NCI-H446 treated with DMSO at 0.1 percent for 48 hours (cell line): ENCODE measurements at regions not wholly inside any gene's neighbourhood (a gene's known extent, or its start where the extent isn't known, plus 50 kb on each side); places are given as distances from the start of the nearest gene placed in this dataset.
"Not testable (repeated sequence)": the region's sequence is repeated elsewhere in the genome, so short reads cannot be mapped to it uniquely, and the experiment has no call there.

Experiments used
- DNase-seq: peaks from one replicate; lab custom pipeline; 2025; lab: John Stamatoyannopoulos, UW

DNA sequence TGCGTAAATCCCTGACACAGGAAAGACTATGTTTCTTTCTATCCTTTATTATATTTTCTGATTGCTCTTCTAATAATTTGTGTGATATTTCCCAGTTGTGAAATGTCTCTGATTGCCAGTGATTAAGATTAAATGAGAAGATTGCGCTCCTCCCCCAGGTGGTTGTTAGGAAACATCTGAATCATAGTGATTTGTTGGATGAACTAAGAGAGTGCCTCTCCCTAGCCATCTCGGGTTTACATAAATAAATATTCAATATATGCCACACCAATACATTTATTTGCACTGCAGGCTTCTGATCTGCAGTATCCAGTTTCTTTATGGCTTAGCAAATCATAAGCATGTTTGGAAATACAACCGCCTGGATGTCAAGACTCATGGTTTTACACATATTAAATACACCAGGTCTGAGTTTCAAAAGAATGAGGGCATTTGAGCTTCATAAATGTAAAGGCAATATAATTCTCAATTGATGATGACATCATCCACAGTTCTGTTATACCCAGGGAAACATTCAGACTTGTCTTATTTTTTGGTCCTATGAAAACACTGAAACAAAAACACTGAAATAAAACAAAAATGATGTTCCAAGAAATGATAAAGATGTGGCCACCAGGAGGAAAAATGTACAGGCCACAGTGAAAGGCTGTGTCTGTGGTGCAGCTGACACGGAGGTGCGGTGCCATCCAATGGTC lies 826.7 kb upstream of the ACVR2A start:
- no peak for DNase-seq

DNA sequence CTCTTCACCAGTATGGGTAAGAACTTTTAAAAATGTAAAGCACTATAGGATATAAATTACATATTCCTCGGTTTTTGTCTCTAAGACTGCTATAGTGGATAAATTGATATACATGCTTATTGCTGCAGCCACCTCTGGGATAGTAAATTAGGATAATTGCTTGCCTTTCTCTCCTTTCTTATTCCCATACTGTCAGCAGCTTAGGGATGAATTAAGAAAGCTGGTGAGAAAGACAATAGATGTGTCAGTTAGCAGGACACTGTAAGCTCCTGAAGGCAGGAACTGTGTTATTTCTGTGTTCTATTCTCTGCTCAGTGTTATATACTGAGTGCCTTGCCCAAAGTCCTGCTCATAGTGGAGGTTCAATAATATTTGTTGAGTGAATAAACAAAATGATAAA lies 828.6 kb upstream of the ACVR2A start:
- DNase-seq: no peak

DNA sequence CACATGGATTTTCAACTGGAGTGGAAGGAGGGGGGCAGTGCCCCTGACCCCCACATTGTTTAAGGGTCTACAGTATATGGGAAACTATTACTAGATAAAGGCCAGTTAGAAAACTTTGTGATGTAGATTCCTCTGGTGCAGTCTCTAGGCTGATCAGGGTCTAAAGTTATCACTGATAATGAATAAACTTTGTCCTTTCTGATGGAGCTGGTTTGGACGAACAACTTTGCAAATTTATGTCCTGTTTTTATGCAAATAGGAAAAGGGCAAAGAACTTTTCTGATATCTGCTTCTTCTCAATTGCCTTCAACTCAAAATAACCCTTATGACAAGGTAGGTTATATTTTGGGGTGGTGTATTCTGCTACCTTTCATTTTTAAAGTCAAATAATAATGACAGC lies 829.2 kb upstream of the ACVR2A start:
- DNase-seq: no peak

DNA sequence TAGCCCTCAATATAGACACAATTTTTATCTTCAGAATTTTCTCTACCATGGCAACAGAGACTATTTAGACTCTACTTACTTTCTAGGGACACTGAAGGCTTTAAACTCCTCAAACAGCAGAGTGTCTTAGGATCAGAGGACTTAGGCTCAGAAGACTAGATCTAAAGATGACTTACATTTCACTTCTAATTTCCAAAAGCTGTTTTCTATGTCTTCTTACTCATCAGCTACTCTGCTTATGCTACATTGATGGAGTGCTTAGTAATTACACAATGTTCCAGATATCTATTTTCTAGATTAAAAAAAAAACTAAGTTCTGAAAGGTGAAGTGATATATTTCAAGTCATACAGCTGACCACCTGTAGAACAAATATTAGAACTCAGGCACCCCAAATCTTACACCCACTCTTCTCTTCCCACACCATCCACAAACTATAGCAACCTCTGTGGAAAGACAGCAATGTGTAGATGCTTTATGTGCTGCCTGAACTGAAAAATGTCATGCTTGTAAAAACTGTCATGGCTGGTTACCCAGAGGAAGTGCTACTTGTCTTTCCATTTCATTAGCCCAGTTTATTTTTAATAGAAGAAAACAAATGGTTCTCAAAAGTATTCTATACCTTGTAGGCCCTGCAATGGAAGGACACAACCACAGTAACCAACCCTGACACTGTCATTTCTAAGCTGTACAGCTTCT lies 831.0 kb upstream of the ACVR2A start:
- no peak for DNase-seq

DNA sequence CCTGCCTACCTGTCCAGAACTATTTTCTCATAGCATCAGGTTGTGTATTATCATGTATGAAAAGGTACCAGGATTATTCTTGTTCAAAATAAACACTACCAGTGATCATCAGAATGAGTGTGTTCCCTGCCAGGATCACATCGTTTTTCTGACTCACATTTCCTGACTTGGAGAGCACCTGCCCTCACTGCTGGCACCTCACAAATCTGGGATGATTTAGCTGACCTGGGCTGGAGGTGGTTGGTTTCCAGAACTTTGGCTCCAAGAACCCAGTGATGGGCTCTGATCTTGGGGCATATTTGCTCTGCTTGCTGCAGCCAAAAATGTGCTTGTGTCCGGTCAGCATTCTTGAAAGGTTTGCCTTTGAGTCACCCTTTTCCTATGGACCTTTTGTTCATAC lies 836.3 kb upstream of the ACVR2A start:
- no peak for DNase-seq

DNA sequence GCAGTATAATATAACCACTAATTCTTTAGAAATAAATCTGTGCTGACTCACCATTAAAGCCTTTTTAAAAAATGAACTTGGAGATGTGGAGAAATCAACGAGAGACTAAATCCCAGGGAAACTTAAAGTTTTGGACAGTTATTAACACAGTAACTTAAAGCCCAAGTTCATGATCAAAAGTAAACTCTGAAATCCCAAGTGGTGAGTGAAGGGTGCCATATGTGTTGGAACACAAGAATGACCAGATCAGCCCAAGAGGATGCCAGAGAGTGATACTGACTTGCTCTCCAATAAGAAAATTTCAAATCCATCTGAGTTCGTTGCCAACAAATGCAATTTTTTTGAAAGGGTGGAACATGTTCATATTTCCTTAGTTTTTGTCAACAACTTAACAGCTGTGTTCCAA lies 838.1 kb upstream of the ACVR2A start:
- peak; percentile 83 for DNase-seq

DNA sequence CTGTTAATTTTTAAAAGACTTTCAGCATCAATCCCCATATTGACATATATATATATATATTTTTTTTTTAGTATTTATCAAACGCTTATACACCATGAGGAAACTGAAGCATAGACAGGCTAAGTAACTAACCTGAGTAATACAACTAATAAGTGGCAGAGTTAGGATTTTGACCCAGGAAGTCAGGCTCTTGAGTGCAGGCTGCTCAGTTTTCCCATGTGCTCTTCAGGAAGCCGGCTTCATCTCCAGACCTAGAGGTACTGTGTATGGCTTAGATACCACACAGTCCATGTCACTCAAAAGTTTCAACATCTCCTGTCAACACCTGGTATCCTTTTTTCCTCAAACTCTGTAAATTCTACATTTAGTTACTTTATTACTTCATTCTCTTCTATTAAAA lies 841.7 kb upstream of the ACVR2A start:
- no peak for DNase-seq

DNA sequence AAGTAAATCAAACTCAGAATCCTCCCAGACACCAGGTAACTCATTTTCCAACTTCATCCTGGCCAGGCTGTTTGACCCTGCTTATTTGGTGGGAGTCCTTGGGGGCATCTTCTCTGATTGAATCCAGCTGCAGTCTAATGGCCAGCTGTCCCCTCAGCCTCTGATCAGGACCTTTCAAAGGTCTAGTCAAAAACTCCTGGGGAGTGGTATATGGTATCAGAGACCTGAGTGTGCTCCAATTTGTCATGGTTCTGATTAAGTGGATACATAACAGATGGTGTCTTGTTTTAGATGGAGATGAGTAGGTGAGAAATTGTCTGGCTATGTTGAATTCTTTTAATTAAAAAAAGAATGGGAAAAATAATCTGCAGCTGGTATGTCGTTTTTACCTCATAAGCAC lies 842.6 kb upstream of the ACVR2A start:
- no peak for DNase-seq

DNA sequence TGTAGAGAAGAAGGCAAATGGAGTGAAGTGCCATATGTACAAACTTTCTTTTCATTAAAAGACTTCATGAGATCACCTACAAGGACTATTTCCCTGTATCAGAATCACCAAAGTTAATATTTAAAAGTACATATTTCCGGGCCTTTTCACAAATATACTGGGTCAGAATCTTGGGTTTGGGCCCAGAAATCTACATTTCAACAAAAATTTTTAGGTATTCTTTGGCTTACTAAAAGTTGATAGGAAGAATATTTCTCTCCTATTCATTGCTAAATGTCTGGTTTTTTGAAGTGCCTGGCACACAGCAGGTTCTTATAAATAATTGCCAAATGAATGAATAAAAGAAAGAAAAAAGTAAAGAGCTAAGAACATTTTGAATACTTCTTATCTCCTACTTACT lies 843.8 kb upstream of the ACVR2A start:
- no peak for DNase-seq

DNA sequence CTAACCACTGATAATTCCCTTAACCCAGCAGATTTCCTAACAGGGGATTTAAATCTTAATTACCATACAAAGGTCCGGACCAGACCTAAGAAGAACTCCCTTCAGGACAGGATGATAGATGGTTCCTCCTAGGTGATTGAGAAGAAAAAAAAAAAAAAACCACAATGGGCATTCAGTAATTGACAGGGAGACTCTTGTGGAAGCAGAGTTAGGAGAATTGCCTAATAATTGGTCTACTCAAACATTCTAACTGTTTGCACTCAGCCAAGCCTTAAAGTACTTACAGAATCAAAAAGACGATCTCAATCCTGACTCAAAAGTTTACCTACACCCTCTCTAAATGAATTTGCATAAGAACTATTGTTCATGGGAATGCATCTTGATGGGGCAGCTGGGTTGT lies 844.7 kb upstream of the ACVR2A start:
- DNase-seq: not testable (repeated sequence)

DNA sequence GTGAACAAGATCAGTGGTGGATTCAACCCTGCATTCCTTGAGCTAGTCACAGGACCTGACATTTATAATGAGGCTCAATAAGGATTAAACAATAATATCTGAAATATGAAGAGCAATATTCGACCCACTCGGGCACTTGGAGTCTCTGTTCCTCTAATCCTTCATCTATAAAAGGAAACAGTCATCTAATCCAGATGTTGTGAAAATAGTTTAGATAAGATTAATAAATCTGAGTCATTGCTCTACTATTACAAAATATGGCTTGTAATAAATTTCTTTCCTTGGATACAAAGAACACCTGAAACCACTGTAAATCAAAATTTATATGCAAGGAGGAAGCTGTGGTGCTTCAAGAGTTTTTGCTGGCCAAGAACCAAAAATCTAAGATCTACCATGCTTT lies 846.9 kb upstream of the ACVR2A start:
- no peak for DNase-seq

DNA sequence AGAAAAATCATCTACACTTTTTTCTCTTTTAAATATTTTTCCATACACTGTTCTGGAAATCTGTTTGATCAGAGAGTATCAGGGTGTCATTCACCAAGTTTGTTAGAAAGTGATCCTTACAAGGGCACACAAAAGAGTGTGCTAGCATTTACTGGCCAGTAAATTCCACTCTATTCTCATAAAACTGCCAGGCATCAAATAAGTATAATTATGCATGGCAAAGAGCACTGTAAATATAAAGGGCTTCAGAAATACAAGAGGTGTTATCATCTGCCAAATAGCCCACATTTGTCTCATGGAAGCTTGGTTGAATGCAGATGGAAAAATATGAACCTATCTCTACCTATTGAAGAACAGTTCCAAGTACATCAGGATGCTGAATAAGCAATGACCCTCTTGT lies 847.3 kb upstream of the ACVR2A start:
- no peak for DNase-seq

DNA sequence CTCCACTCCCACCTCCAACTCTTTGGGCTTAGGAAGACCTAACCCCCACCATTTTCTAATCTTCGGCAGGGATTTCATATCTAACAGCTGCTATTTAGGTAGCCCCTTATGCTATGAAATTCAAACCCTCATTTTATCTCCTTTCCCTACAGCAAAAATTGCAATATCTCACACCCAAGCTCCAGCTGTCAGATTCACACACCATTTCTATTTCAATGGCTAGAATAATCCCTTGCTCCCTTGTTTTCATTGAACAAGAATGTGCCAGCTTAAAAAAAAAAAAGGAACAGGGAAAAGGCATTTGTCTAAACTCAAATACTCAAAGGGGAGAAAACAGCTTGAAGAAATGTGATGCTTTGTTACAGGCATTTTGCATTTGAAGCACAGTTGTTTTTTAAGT lies 850.6 kb upstream of the ACVR2A start:
- DNase-seq: no peak

DNA sequence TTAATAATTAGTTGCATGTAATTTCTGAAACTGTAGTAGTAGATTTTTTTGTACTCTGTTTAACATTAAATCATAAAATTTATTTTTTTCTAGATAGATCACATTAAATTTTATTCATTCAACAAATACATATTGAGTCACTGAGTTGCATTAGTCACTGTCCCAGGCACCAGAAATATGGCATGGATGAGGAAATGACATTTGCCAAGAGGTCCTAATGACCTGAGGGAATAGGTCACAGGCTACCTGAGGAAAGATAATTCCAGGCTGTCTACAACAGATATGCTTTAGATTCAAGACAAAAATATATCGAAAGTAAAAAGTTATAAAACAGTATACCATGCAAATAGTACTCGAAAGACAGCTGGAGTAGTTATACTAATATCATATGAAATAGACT lies 852.4 kb upstream of the ACVR2A start:
- DNase-seq: no peak

DNA sequence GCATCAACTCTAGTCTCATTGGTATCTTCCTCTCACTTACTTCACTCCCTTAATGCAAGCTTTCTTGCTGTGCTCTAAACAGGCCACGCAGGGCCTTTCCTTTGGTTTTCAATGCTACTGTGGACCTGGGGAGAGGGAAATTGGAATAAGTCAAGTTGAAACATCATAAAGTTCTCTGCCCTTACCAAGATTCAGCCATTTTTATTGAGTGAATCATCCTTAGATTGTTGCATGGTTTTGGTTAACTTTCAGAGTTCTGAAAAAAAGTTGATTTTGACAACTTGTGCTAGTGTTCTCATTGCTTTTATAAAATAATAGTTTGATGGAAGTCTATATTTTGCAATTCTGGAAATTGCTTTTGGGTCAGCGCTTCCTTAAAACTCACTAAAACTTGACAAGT lies 852.8 kb upstream of the ACVR2A start:
- no peak for DNase-seq

DNA sequence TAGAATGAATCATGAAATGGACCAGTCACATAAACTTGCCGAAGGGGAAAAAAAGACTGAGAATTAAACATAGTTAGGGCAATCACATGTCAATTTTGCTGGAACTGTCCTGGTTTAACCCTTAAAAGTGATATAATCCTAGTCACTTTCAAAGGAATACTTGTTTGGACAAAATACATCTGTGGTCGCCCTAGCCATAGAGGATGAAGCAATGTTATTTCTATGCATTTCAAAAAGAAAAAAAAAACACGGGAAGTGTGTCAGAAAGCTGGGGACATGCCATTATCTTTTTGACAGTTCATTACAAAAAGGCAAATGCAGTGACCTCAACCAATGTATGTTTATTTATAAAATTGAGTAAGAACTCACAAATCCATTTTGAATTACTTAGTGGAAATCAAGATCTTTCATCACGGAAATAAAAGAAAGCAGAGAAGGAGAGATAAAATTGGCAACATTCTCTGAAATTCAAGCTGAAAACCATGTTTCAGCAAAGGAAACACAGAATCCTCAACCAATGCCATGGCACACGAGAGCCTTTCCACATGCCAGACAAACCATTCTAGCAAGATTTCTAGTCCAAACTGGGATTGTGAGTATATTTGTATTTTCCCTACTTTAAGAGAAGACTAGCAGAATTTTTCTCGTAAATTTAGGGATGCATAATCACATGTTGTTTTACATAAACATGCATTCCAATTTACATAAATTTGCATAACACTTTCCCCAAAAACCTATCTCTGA lies 854.3 kb upstream of the ACVR2A start:
- no peak for DNase-seq

DNA sequence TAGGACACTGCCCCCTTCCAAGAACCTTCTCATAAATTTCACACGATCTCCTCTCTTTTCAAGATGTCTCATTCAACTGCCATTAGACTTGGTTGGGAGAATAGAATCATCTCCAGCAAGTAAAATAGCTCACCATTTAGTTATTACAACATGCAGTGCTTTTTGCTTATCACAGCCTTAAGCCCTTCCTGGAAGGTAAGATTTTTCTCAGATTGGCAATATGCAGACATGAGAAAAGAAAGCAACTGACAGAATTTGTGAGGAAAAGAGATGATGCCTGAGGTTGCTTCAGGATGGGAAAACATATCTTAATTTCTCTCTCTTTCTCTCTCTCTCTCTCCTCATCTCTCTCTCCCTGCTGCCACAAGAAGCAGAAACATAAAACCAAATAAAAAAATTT lies 855.1 kb upstream of the ACVR2A start:
- no peak for DNase-seq

DNA sequence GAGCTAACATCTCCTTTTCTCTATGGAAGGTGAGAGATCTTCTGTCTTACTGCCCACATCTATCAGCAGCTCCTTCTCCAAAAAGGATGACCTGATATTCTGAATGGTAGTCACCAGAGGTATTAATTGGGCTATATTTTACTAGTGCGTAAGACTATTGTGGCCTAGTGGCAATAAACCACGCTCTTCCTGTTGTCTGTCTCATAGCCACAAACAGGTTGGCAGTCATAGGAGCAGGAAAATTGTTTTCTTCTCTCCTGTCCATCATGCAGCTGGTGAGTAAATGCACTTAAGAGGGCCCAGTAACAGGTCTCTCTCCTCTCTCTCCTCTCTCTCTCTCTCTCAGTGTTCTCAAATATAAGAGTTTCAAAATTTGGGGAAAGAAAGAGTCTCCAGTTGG lies 856.8 kb upstream of the ACVR2A start:
- no peak for DNase-seq

DNA sequence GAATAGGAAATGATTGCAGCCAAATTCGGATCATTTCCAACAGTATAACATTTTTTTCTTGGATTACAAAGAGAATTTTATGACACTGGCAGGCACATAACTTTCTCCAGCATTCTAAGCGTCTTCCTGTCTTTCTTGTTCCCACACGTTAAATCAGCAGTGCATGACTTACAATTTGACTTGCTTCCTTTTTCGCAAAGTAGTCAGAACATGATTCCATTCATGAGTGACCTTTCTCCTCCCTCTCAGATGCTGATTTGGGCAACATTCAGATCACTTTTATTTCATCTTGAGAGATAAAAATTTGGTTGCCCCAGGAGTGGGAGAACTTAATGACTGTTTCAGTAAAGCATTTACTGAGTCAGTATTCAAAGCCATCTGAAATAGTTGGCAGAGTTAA lies 858.7 kb upstream of the ACVR2A start:
- no peak for DNase-seq

DNA sequence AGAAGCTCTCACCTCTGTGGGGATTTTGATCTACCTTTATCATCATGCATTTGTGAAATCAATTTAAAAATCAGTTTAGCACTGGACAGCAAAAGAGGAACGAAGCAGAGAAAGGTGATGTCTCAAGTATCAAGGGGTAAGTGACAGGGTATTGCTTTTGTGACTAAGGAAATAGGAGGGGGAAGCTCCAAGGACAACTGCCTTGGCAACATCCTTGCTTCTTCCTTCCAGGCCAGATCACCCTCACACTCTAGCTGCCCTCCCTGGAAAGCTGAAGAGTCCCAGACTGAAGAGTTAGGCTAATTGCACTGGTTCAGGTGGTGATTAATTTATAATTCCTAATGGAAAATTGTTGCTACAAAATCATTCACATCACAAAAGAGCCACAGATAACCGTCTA lies 859.1 kb upstream of the ACVR2A start:
- no peak for DNase-seq

DNA sequence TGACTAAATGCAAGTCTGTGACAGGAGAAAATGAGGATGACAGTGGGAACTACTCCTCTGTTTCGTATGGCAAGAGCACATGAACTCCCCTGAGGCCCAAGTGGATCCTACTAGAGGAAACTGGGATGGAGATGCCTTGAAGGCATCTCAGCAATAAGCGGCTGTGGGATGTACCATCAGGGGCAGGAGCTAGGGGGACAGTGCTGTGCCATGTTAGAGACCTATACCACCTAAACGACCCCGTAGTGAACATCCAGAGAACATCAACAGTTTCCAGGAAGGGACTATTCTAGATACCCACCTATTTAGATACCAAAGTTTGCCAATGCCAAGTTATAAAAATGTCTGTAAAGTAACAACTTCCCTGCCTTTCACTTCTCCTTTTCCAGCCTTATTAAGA lies 860.8 kb upstream of the ACVR2A start:
- no peak for DNase-seq

DNA sequence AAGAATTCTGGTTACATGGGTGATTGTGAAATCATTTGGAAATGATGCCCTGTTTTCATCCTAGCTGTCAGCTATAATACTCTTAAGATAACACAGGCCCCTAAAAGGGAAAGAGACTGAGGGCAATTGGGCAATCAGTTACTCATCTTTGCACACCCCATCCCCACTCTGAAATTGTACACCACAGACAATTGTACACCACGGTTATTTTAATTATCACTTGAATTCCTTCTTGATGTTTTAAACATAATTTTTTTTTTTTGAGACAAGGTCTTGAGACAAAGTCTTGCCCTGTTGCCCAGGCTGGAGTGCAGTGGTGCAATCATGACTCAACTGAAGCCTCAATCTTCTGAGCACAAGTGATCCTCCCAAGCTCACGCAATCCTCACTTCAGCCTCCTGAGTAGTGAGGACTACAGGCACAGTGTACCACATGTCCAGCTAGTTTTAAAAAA lies 862.4 kb upstream of the ACVR2A start:
- DNase-seq: no peak

DNA sequence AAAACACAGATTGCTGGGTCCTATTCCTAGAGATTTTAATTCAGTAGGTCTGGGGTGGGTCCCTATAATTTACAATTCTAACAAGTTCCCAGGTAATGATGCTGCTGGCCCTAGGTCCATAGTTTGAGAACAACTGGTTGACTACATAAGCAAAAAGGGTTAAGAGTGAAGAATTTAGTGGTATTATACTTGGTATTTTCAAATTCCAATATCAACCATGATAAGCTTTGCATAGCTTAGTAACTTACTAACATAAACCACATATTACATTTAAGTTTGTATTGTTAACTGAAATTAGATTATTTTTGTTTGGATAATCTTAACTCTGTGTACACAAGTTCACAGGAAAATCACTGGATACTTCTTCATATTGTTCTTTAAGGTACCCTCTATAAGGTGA lies 862.9 kb upstream of the ACVR2A start:
- DNase-seq: no peak
